ENCODE measurements at regions not wholly inside any gene's neighbourhood (a gene's known extent, or its start where the extent isn't known, plus 50 kb on each side); places are given as distances from the start of the nearest gene placed in this dataset.

GRCh38 chr21:22657781-22658180 is 1659.6 kb downstream of the NCAM2 start:
- TF ChIP-seq USF1 (CRISPR knock-in tag; IDR thresholded peaks at IDR 0.05), result no peak
- no peak for TF ChIP-seq CTCF (IDR thresholded peaks at IDR 0.05)
- no peak for TF ChIP-seq ATF3 (CRISPR knock-in tag; conservative IDR thresholded peaks at IDR 0.05)
- TF ChIP-seq ELF4 (CRISPR knock-in tag; IDR thresholded peaks at IDR 0.05; ENCODE audit: low read depth), result no peak
- no peak for TF ChIP-seq ATF1 (CRISPR knock-in tag; IDR thresholded peaks at IDR 0.05)
- no peak for TF ChIP-seq ZSCAN18 (CRISPR knock-in tag; IDR thresholded peaks at IDR 0.05)
- no peak for TF ChIP-seq E2F1 (CRISPR knock-in tag; IDR thresholded peaks at IDR 0.05)
- no peak for TF ChIP-seq MXD4 (CRISPR knock-in tag; IDR thresholded peaks at IDR 0.05; ENCODE audit: borderline replicate concordance)
- no peak for TF ChIP-seq NR2C2 (CRISPR knock-in tag; IDR thresholded peaks at IDR 0.05)
- TF ChIP-seq ZNF121 (CRISPR knock-in tag; IDR thresholded peaks at IDR 0.05), result no peak

Data from WTC11 (cell line).